ENCODE measurements at regions not wholly inside any gene's neighbourhood (a gene's known extent, or its start where the extent isn't known, plus 50 kb on each side); places are given as distances from the start of the nearest gene placed in this dataset.

DNA sequence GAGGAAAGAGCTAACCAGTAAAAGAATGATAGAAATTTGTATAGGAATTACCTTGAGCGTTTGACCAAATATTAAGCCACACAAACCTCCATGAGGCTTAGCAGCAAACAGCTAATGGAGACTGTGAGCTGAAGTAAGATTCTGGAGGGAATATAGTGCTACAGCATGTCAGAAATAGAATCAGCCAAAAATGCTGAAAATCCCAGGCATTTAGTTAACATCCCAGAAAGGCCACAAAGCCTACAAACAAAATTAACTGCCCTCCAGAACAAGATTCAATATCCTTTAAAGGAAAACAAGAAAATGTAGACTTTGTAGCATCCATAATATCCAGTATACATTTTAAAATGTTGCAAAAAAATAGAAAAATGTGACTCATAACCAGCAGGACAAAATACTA lies 257.8 kb upstream of the TUSC1 start:
- CTCF ChIA-PET (ENCODE audit: partially characterized antibody): no interaction called here
- Histone ChIP-seq H4K8ac (ENCODE audit: extremely low read depth, insufficient read depth, low read length) (no peak overlapping the region), H3K4me3 (ENCODE audit: extremely low read depth in 1 of 4, insufficient read depth in 2 of 4, low read depth in 3 of 4, low read length in 4 of 4) (no peak overlapping the region), H2BK120ac (replicated peaks; ENCODE audit: low read depth, low read length) (no peak overlapping the region), H2BK12ac (ENCODE audit: low read depth, low read length) (no peak overlapping the region), H3K27me3 (replicated peaks in 1 of 4; ENCODE audit: control insufficient read depth in 3 of 4, extremely low read depth in 1 of 4, insufficient read depth in 3 of 4, low read length in 3 of 4) (no peaks in the 10 kb centered on the region), H3K79me2 (ENCODE audit: control insufficient read depth in 1 of 2, insufficient read depth in 2 of 2, low read length in 2 of 2) (no peaks in the 10 kb centered on the region), H3K36me3 (ENCODE audit: control insufficient read depth in 2 of 4, insufficient read depth in 4 of 4, low read length in 3 of 4) (no peaks in the 10 kb centered on the region), H2BK5ac (ENCODE audit: low read depth, low read length) (no peak overlapping the region), H2AFZ (ENCODE audit: low read length) (no peak overlapping the region), H3K23me2 (ENCODE audit: low read depth, low read length) (no peaks in the 10 kb centered on the region), H2AK5ac (ENCODE audit: low read depth, low read length) (no peak overlapping the region), H2BK15ac (ENCODE audit: low read length) (no peak overlapping the region), H4K91ac (replicated peaks; ENCODE audit: insufficient read length, low read length) (no peak overlapping the region), H3K79me1 (ENCODE audit: low read depth, low read length) (no peaks in the 10 kb centered on the region), H2BK20ac (ENCODE audit: low read length) (no peak overlapping the region), H3K27ac (ENCODE audit: low read depth, low read length) (no peak overlapping the region), H4K20me1 (replicated peaks in 1 of 2; ENCODE audit: control insufficient read depth in 1 of 2, insufficient read depth in 2 of 2, low read length in 2 of 2) (no peaks in the 10 kb centered on the region), H3K9ac (replicated peaks in 1 of 4; ENCODE audit: extremely low read depth in 1 of 4, low read depth in 3 of 4, low read length in 3 of 4) (no peak overlapping the region), H4K5ac (ENCODE audit: insufficient read length, low read depth, low read length) (no peak overlapping the region), H3K4me2 (ENCODE audit: insufficient read depth in 1 of 2, low read depth in 2 of 2, low read length in 2 of 2) (no peak overlapping the region), H3K23ac (ENCODE audit: insufficient read length) (no peak overlapping the region), H3K14ac (ENCODE audit: insufficient read length) (no peak overlapping the region), H3K4ac (replicated peaks; ENCODE audit: insufficient read length, low read depth, low read length) (no peak overlapping the region), H3K9me3 (ENCODE audit: insufficient read depth in 2 of 2, low read depth in 1 of 2, low read length in 1 of 2) (peaks cover 0 to 2% of the 10 kb centered on the region in 2 experiments; a peak in 1 of 4 replicates), H3K56ac (replicated peaks; ENCODE audit: insufficient read length, low read depth, low read length) (no peak overlapping the region), H3K18ac (ENCODE audit: extremely low read depth, low read length) (no peak overlapping the region), H3K4me1 (replicated peaks in 1 of 4; ENCODE audit: control insufficient read depth in 3 of 4, insufficient read depth in 4 of 4, low read length in 3 of 4) (no peaks in the 10 kb centered on the region)
- FAIRE-seq (no peak), DNase-seq (ENCODE audit: low read depth in 1 of 2, low spot score in 2 of 2) (no peak)
- POLR2A ChIA-PET (ENCODE audit: partially characterized antibody): no interaction called here
- WGBS, 2 experiments (ENCODE audit: extremely low coverage in 1 of 2, insufficient coverage in 1 of 2, insufficient read length in 1 of 2, insufficient replicate concordance in 2 of 2, low coverage in 1 of 2, low lambda C conversion rate in 2 of 2, missing lambda C conversion rate in 1 of 2): 94% methylated on average over 1 of the region's 1 CpG; no CpG with 5 or more reads in 1 of the 2 experiments
- no peak for TF ChIP-seq EZH2 (IDR thresholded peaks at IDR 0.05; ENCODE audit: low read depth, low read length, severe bottlenecking)
- no peak for TF ChIP-seq BACH1 (IDR thresholded peaks at IDR 0.05; ENCODE audit: low read length)
- TF ChIP-seq ZNF274 (IDR thresholded peaks at IDR 0.05; ENCODE audit: borderline replicate concordance, extremely low read depth, low read length): no peak
- no peak for TF ChIP-seq ASH2L (IDR thresholded peaks at IDR 0.05; ENCODE audit: low read length)
- no peak for TF ChIP-seq TAF7 (optimal IDR thresholded peaks at IDR 0.05; ENCODE audit: borderline replicate concordance, low read depth, low read length)
- TF ChIP-seq PHF8 (conservative IDR thresholded peaks at IDR 0.05; ENCODE audit: low read depth, low read length): no peak
